Activated CD4-positive, alpha-beta T cell treated with anti-CD3 and anti-CD28 coated beads, Interleukin-2, amount 10 ng/mL, durations not matched to agents 7 days and 5 days (primary cell): ENCODE measurements at regions not wholly inside any gene's neighbourhood (a gene's known extent, or its start where the extent isn't known, plus 50 kb on each side); places are given as distances from the start of the nearest gene placed in this dataset.
"Not testable (repeated sequence)": the region's sequence is repeated elsewhere in the genome, so short reads cannot be mapped to it uniquely, and the experiment has no call there.

ENCODE experiments used
- CTCF ChIA-PET: fragments of 350-600 bp; sonication (Branson Sonifier 250); formaldehyde crosslinking; loops from one replicate; lab custom pipeline; 2021; ENCODE audit warnings: antibody characterized with exemption; lab: Charles Lee
- POLR2A ChIA-PET: fragments of 350-600 bp; sonication (Branson Sonifier 250); formaldehyde crosslinking; loops from one replicate; lab custom pipeline; 2021; ENCODE audit warnings: antibody characterized with exemption; lab: Charles Lee
- DNase-seq: peaks from one replicate; pipeline ENCODE4 v3.0.0-alpha.2; 2020
- H3K27ac Mint-ChIP-seq: one replicate; pipeline ENCODE4 v1.8.0; 2021; ENCODE audit warnings: mild to moderate bottlenecking, moderate library complexity, mixed read lengths
- H3K27me3 Mint-ChIP-seq: one replicate; pipeline ENCODE4 v1.8.0; 2021; ENCODE audit warnings: mixed read lengths
- H3K36me3 Mint-ChIP-seq: one replicate; pipeline ENCODE4 v1.8.0; 2021; ENCODE audit warnings: low read depth, mixed read lengths
- H3K4me1 Mint-ChIP-seq: one replicate; pipeline ENCODE4 v1.8.0; 2021; ENCODE audit warnings: mixed read lengths
- H3K4me3 Mint-ChIP-seq: one replicate; pipeline ENCODE4 v1.8.0; 2021; ENCODE audit warnings: mild to moderate bottlenecking, moderate library complexity, mixed read lengths
- H3K9me3 Mint-ChIP-seq: one replicate; pipeline ENCODE4 v1.8.0; 2021; ENCODE audit warnings: mixed read lengths

GRCh38 chr20:48231253-48231930 lies 446.1 kb upstream of the SULF2 start:
- peaks cover 2% of the 10 kb centered on the region for H3K4me1 Mint-ChIP-seq
- no peaks in the 10 kb centered on the region for H3K36me3 Mint-ChIP-seq
- H3K4me3 Mint-ChIP-seq = no peak overlapping the region
- ChIA-PET CTCF (no interaction called here), POLR2A (no interaction called here)
- no peak overlapping the region for H3K27ac Mint-ChIP-seq
- peaks cover 2% of the 10 kb centered on the region for H3K27me3 Mint-ChIP-seq
- H3K9me3 Mint-ChIP-seq = peaks cover 22% of the 10 kb centered on the region
- DNase-seq = no peak

- peaks cover 22% of the 10 kb centered on the region for H3K9me3 Mint-ChIP-seq
- CTCF ChIA-PET = no interaction called here
- no peak for DNase-seq
- no peaks in the 10 kb centered on the region for H3K36me3 Mint-ChIP-seq
- H3K27ac Mint-ChIP-seq = no peak overlapping the region
- peaks cover 2% of the 10 kb centered on the region for H3K27me3 Mint-ChIP-seq
- H3K4me1 Mint-ChIP-seq = peaks cover 2% of the 10 kb centered on the region
- no peak overlapping the region for H3K4me3 Mint-ChIP-seq
- POLR2A ChIA-PET = no interaction called here
These were observed 444.9 kb upstream of the SULF2 start for GRCh38 chr20:48230216-48230615.

- H3K27ac Mint-ChIP-seq = no peak overlapping the region
- no peaks in the 10 kb centered on the region for H3K36me3 Mint-ChIP-seq
- ChIA-PET POLR2A (no interaction called here), CTCF (no interaction called here)
- H3K9me3 Mint-ChIP-seq = peaks cover 11% of the 10 kb centered on the region
- no peak for DNase-seq
- H3K27me3 Mint-ChIP-seq = peaks cover 2% of the 10 kb centered on the region
- H3K4me3 Mint-ChIP-seq = no peak overlapping the region
- H3K4me1 Mint-ChIP-seq = no peaks in the 10 kb centered on the region
These were observed 442.1 kb upstream of the SULF2 start for GRCh38 chr20:48227381-48227780.

- peaks cover 2% of the 10 kb centered on the region for H3K27me3 Mint-ChIP-seq
- no peak for DNase-seq
- CTCF ChIA-PET = no interaction called here
These were observed 441.4 kb upstream of the SULF2 start for GRCh38 chr20:48226642-48227041.

GRCh38 chr20:48224533-48225050 lies 439.3 kb upstream of the SULF2 start:
- Mint-ChIP-seq H3K27ac (no peak overlapping the region), H3K27me3 (peaks cover 2% of the 10 kb centered on the region), H3K4me1 (no peaks in the 10 kb centered on the region), H3K36me3 (no peaks in the 10 kb centered on the region), H3K9me3 (peaks cover 3% of the 10 kb centered on the region), H3K4me3 (no peak overlapping the region)
- POLR2A ChIA-PET = no interaction called here
- DNase-seq = no peak
- CTCF ChIA-PET = interaction anchor here (1.0 kb wide), 1 partner anchor 329 kb away, joined by 3 read pairs; no protein-coding TSS in a partner anchor

More at GRCh38 chr20:48226642-48227041, 441.4 kb upstream of the SULF2 start:
- no peak overlapping the region for H3K27ac Mint-ChIP-seq
- no peak overlapping the region for H3K4me3 Mint-ChIP-seq
- H3K9me3 Mint-ChIP-seq = peaks cover 11% of the 10 kb centered on the region
- no peaks in the 10 kb centered on the region for H3K4me1 Mint-ChIP-seq
- POLR2A ChIA-PET = no interaction called here
- H3K36me3 Mint-ChIP-seq = no peaks in the 10 kb centered on the region

- Mint-ChIP-seq H3K9me3 (no peaks in the 10 kb centered on the region), H3K36me3 (no peaks in the 10 kb centered on the region), H3K27ac (no peak overlapping the region), H3K4me3 (no peak overlapping the region), H3K27me3 (peaks cover under 1% of the 10 kb centered on the region), H3K4me1 (no peaks in the 10 kb centered on the region)
- no peak for DNase-seq
- ChIA-PET CTCF (no interaction called here), POLR2A (no interaction called here)
These were observed 438.4 kb upstream of the SULF2 start for GRCh38 chr20:48223715-48224114.

- DNase-seq = no peak
- no peaks in the 10 kb centered on the region for H3K9me3 Mint-ChIP-seq
- no peaks in the 10 kb centered on the region for H3K4me1 Mint-ChIP-seq
- no peak overlapping the region for H3K4me3 Mint-ChIP-seq
- no peak overlapping the region for H3K27ac Mint-ChIP-seq
- H3K27me3 Mint-ChIP-seq = no peaks in the 10 kb centered on the region
- ChIA-PET POLR2A (no interaction called here), CTCF (no interaction called here)
- no peaks in the 10 kb centered on the region for H3K36me3 Mint-ChIP-seq
These were observed 437.4 kb upstream of the SULF2 start for GRCh38 chr20:48222595-48223180.

- Mint-ChIP-seq H3K9me3 (no peaks in the 10 kb centered on the region), H3K36me3 (no peaks in the 10 kb centered on the region), H3K27me3 (no peaks in the 10 kb centered on the region), H3K4me3 (no peak overlapping the region), H3K27ac (no peak overlapping the region), H3K4me1 (no peaks in the 10 kb centered on the region)
- ChIA-PET POLR2A (no interaction called here), CTCF (no interaction called here)
- DNase-seq = no peak
These were observed 434.9 kb upstream of the SULF2 start for GRCh38 chr20:48220033-48220633.

GRCh38 chr20:48219306-48219705 lies 434.0 kb upstream of the SULF2 start:
- CTCF ChIA-PET = no interaction called here
- Mint-ChIP-seq H3K27ac (no peak overlapping the region), H3K9me3 (no peaks in the 10 kb centered on the region), H3K4me1 (no peaks in the 10 kb centered on the region), H3K27me3 (no peaks in the 10 kb centered on the region), H3K36me3 (no peaks in the 10 kb centered on the region), H3K4me3 (no peak overlapping the region)
- DNase-seq = no peak
- POLR2A ChIA-PET = no interaction called here

GRCh38 chr20:48217190-48217589 lies 431.9 kb upstream of the SULF2 start:
- H3K4me1 Mint-ChIP-seq = no peaks in the 10 kb centered on the region
- ChIA-PET CTCF (no interaction called here), POLR2A (no interaction called here)
- no peaks in the 10 kb centered on the region for H3K27me3 Mint-ChIP-seq
- DNase-seq = no peak
- no peaks in the 10 kb centered on the region for H3K36me3 Mint-ChIP-seq
- H3K4me3 Mint-ChIP-seq = no peak overlapping the region
- H3K27ac Mint-ChIP-seq = no peak overlapping the region
- no peaks in the 10 kb centered on the region for H3K9me3 Mint-ChIP-seq

- no peaks in the 10 kb centered on the region for H3K27me3 Mint-ChIP-seq
- H3K27ac Mint-ChIP-seq = no peak overlapping the region
- H3K36me3 Mint-ChIP-seq = no peaks in the 10 kb centered on the region
- CTCF ChIA-PET = interaction anchor here (0.9 kb wide), 1 partner anchor 156 kb away, joined by 3 read pairs; no protein-coding TSS in a partner anchor
- DNase-seq = no peak
- H3K9me3 Mint-ChIP-seq = no peaks in the 10 kb centered on the region
- H3K4me3 Mint-ChIP-seq = no peak overlapping the region
- POLR2A ChIA-PET = no interaction called here
- no peaks in the 10 kb centered on the region for H3K4me1 Mint-ChIP-seq
These were observed 430.3 kb upstream of the SULF2 start for GRCh38 chr20:48215536-48215935.

- no peaks in the 10 kb centered on the region for H3K27me3 Mint-ChIP-seq
- H3K36me3 Mint-ChIP-seq = no peaks in the 10 kb centered on the region
- H3K9me3 Mint-ChIP-seq = no peaks in the 10 kb centered on the region
- no peaks in the 10 kb centered on the region for H3K4me1 Mint-ChIP-seq
- CTCF ChIA-PET = interaction anchor here (0.9 kb wide), 1 partner anchor 157 kb away, joined by 3 read pairs; no protein-coding TSS in a partner anchor
- POLR2A ChIA-PET = no interaction called here
- no peak overlapping the region for H3K27ac Mint-ChIP-seq
- DNase-seq = no peak
- no peak overlapping the region for H3K4me3 Mint-ChIP-seq
These were observed 429.3 kb upstream of the SULF2 start for GRCh38 chr20:48214601-48215000.

- H3K4me3 Mint-ChIP-seq, H3K27ac Mint-ChIP-seq, POLR2A ChIA-PET, CTCF ChIA-PET, H3K27me3 Mint-ChIP-seq, H3K36me3 Mint-ChIP-seq, DNase-seq, H3K4me1 Mint-ChIP-seq, H3K9me3 Mint-ChIP-seq: not testable (repeated sequence)
These were observed 428.4 kb upstream of the SULF2 start for GRCh38 chr20:48213635-48214034.
